Panc1 (cell line): ENCODE measurements at regions not wholly inside any gene's neighbourhood (a gene's known extent, or its start where the extent isn't known, plus 50 kb on each side); places are given as distances from the start of the nearest gene placed in this dataset.

Experiments used
- POLR2AphosphoS5 ChIP-seq: IDR thresholded peaks from 2 replicates; pipeline ENCODE4 v1.6.1; 2012; ENCODE audit warnings: mild to moderate bottlenecking, low read depth, low read length, moderate library complexity
- SIN3A ChIP-seq: IDR thresholded peaks from 2 replicates; pipeline ENCODE4 v1.6.1; 2012; ENCODE audit warnings: low read depth, mild to moderate bottlenecking, low read length, moderate library complexity, borderline replicate concordance; ENCODE audit not compliant: insufficient read depth
- TF ChIP-seq, protein P1 (sequence below): fragments of 450-650 bp; IDR thresholded peaks from 2 replicates; pipeline ENCODE4 v1.5.1; 2017; ENCODE audit warnings: mild to moderate bottlenecking

DNA sequence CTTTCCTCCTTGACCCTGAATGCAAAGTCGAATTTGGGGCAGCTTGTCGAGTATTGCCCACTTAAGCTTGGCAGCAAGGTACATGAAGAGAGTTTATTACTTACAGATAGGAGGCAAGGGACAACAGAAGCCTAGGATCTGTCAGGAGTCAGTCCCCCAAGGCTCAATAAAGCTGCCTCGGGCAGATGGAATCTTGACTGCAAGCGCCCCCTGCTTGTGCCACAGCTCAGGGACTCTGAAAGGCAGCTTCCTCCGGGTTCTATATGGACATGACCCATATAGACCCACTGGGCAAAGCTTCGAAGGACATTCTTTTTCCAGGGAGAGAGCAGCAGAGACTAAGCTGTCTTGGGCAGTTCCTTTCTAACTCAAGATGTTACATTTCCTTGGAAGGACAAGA, 971.5 kb downstream of the EFNA5 start:
- TF ChIP-seq, protein P1, sequence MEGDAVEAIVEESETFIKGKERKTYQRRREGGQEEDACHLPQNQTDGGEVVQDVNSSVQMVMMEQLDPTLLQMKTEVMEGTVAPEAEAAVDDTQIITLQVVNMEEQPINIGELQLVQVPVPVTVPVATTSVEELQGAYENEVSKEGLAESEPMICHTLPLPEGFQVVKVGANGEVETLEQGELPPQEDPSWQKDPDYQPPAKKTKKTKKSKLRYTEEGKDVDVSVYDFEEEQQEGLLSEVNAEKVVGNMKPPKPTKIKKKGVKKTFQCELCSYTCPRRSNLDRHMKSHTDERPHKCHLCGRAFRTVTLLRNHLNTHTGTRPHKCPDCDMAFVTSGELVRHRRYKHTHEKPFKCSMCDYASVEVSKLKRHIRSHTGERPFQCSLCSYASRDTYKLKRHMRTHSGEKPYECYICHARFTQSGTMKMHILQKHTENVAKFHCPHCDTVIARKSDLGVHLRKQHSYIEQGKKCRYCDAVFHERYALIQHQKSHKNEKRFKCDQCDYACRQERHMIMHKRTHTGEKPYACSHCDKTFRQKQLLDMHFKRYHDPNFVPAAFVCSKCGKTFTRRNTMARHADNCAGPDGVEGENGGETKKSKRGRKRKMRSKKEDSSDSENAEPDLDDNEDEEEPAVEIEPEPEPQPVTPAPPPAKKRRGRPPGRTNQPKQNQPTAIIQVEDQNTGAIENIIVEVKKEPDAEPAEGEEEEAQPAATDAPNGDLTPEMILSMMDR: peak; percentile 19; the same call in 1 of the 2 replicates
- no peak for TF ChIP-seq POLR2AphosphoS5
- no peak for TF ChIP-seq SIN3A
